ENCODE measurements at regions not wholly inside any gene's neighbourhood (a gene's known extent, or its start where the extent isn't known, plus 50 kb on each side); places are given as distances from the start of the nearest gene placed in this dataset.

- no peak for DNase-seq
These were observed 620.7 kb downstream of the AACS start for GRCh38 chr12:125685915-125686314.

GRCh38 chr12:125687403-125687802 is 622.2 kb downstream of the AACS start:
- DNase-seq: no peak

GRCh38 chr12:125687820-125688219 is 622.6 kb downstream of the AACS start:
- no peak for DNase-seq

DNA sequence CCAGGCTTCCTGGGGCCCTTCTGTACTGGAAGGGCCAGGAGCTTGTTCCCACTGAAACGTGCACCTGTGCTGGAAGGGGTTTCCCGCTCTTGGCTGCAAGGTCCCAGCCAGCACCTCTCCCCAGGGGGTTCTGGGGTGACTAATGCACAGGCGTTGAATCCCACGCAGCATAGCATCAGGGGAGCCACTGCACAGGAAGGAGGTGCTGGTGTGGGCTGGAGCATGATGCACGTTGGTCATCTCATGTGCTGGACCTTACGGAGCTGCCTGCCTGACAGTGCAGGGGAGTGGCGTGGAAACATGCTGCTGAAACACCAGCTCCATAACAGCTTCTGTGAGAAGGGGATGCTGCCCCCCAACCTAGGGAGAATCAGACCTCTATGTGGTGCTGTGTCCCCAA is 623.0 kb downstream of the AACS start:
- DNase-seq: no peak

- DNase-seq: no peak
These were observed 623.6 kb downstream of the AACS start for GRCh38 chr12:125688881-125689280.

GRCh38 chr12:125689576-125690410 is 624.6 kb downstream of the AACS start:
- DNase-seq: no peak

DNA sequence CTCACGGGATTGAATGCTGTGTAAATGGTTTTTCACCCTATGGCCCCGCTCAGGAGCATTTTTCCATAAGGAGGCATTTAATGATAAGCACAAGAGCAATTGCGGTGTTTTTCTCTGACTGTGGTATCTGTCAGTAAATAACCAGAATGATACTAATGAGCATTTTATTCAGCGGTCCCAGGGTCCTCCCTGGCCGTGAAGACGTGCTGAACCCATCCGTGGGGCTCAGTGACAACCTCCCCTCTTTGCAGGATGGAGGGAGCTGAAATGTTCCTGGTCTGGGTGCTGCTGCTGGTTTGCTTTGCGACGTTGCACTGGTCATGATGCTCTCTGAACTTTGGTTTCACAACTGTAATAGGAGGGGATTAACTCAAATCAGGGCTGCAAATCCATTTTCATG is 625.6 kb downstream of the AACS start:
- DNase-seq: no peak

GRCh38 chr12:125696054-125696453 is 630.8 kb downstream of the AACS start:
- DNase-seq: no peak

DNA sequence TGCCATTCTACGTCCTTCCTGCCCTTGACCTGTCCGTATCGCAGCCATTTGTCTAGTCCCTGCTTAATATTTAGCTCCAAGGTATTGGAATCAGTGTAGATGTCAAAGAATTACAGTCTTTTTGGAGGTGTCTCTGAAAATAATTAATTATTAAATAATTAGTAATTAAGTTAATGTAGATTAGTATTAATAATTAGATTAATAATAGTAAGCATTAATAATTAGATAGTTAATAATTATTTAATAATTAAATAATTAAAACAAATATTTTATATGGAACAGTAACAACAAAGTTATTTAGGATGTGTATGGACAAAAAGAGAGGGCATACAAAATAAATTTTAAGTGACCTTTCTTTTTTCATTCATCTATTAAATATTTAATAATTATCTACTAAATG is 639.6 kb downstream of the AACS start:
- no peak for DNase-seq

GRCh38 chr12:125720961-125721360 is 655.7 kb downstream of the AACS start:
- no peak for DNase-seq

DNA sequence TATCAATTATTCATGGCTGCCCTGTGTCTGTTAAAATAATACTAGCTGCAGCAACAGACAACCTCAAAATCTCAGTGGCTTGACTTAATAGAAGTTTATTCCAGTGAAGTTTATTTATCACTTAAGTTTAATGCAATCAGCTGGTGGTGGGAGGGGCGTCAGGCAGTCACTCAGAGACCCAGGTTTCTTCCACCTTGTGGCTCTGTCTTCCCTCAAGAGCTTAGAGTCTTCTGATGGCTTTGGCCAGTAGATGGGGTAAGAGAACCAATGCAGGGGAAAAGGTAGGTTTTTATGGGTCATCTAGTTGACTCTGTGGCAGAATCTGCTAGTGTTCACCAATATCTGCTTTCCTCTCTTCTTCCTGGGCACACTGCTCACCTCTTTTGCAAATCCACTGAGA is 668.9 kb downstream of the AACS start:
- DNase-seq: no peak

GRCh38 chr12:125738211-125738610 is 673.0 kb downstream of the AACS start:
- DNase-seq: no peak

GRCh38 chr12:125742413-125742812 is 677.2 kb downstream of the AACS start:
- no peak for DNase-seq

DNA sequence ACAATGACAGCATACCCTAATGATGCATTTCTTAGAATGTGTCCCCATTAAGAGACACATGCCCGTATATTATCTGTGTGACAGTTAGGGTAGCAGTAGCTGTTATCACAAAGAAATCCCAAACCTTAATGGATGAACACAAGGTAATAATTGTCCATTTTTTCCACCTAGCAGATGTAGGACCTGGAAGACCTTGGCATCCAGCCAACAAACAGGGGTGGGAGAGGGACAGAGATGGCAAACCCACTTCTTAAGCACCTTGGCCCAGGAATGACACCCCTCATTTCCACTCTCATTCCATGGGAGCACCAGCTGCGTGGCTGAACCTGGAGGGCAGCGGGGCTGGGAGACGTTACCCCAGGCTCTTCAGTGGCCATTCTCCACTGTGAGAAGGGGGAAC is 679.0 kb downstream of the AACS start:
- no peak for DNase-seq

- DNase-seq: no peak
These were observed 690.3 kb downstream of the AACS start for GRCh38 chr12:125755512-125755911.

GRCh38 chr12:125766091-125766490 is 700.9 kb downstream of the AACS start:
- no peak for DNase-seq

DNA sequence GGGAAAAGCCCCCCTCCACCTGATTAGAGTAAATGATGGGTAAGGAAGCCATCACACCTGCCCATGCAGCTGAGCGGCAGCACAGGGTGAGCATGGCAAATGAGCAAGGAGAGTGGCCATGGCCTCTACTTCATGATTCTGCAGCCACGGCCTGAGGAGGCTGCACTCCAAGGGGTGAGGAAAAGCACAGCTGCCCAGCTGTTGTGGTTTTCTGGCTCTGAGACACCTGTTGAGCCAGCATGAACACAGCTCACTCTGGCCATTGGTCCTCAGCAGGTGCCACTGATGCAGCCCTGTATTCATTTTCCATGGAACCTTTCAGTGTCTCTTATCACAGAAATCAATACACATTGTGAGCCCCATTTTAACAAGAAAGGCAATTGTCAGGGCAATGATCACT is 707.2 kb downstream of the AACS start:
- no peak for DNase-seq

DNA sequence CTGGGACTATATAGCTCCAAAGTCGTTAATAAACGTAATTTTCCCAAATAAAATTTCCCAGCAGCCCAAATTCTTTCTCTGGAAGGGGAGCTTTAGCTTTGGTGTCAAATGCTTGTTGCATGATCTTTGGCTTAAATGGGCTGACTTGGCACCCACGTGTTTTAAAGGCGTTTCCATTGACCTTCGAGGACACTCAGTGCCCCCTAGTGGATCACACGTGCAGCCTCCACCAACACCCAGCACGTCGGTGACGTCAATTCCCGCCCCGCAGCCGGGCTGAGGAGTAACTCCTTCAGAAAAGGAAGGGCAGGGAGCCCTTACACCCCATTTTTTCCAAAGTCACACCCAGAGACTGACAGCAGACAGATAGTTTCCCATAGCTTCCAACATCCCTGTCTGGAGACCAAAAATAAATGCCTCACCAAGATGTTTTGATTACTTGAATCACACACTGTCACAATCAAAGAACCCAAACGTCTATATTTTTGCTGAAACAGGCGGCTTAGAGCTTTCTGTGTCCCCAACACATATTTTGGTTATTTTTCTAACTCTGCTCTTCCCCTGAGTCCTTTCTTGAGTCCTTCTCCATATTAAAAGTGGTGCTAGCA is 707.9 kb downstream of the AACS start:
- DNase-seq: no peak

GRCh38 chr12:125775507-125775906 is 710.3 kb downstream of the AACS start:
- DNase-seq: no peak

- no peak for DNase-seq
These were observed 711.0 kb downstream of the AACS start for GRCh38 chr12:125776212-125776611.

GRCh38 chr12:125786143-125786542 is 720.9 kb downstream of the AACS start:
- DNase-seq: no peak

DNA sequence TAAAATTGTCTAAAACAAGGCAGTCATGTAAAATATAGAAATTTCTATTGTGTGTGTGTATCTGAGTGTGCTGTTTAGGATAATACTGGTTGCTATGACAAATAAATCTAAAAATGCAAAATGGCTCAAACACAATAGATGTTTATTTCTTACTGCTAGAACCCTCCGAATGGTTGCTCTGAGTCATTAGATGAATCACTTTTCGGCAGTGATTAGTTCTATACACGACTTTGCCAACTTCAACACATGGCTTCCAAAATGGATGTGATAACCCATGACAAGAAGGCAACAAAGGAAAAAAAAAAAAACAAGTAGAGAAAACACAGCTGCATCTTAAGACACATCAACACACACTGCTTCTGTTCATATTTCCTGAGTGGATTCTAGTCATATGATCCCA is 729.2 kb downstream of the AACS start:
- DNase-seq: no peak

- no peak for DNase-seq
These were observed 732.4 kb downstream of the AACS start for GRCh38 chr12:125797421-125798175.

DNA sequence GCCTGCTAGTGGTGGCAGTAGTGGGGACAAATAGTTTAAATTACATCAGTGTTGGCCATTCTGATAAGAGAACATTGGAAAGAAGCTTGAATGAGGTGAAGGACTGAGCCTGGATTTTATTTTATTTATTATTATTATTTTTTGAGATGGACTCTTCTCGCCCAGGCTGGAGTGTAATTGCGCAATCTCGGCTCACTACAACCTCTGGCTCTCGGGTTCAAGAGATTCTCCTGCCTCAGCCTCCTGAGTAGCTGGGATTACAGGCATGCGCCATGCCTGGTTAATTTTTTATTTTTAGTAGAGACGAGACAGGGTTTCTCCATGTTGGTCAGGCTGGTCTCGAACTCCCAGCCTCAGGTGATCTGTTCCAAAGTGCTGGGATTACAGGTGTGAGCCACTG is 739.4 kb downstream of the AACS start:
- no peak for DNase-seq
